ENCODE measurements at regions not wholly inside any gene's neighbourhood (a gene's known extent, or its start where the extent isn't known, plus 50 kb on each side); places are given as distances from the start of the nearest gene placed in this dataset.
"Not testable (repeated sequence)": the region's sequence is repeated elsewhere in the genome, so short reads cannot be mapped to it uniquely, and the experiment has no call there.

- no peak for DNase-seq
These were observed 293.2 kb upstream of the PCDH18 start for GRCh38 chr4:137825505-137825904.

DNA sequence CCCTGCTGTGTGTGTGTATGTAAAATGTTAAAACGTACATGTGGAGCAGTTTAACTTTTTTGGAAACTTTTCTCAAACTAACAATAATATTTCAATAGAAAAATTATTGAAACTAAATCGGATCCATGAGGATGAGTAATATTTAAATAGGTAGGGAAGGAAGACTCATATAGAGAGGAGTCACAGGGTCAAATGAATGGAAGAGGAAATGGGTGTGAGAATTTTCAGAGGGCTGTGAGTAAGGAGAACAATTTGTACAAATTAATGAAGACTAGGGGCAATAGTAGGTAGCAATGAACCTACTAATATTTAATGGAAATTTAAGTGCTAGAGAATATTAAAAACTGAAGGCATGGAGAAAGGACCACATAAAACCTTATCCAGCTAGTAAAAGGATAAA lies 290.7 kb upstream of the PCDH18 start:
- no peak for DNase-seq

GRCh38 chr4:137819964-137820383 lies 287.7 kb upstream of the PCDH18 start:
- peak; percentile 55 for DNase-seq

DNA sequence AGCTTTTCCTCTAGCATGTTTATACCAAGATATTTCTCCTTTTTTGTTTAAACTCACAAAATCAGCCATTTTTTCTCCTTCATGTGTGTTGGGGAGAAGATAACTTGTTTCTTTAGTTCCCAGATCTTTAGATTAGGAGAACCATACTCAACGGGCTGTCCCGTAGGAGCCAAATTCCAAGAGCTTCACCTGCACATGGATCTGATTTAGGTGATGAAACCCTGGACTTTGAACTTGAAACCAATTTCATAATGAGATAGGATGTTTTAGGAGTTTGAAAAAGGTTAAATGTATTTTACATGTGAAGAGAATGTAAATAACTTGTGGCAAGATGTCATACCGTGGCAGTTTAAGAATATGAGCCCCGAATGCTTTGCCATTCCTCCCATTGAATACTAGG lies 280.0 kb upstream of the PCDH18 start:
- no peak for DNase-seq

- no peak for DNase-seq
These were observed 274.1 kb upstream of the PCDH18 start for GRCh38 chr4:137806420-137806819.

GRCh38 chr4:137804906-137805495 lies 272.7 kb upstream of the PCDH18 start:
- peak; percentile 46 for DNase-seq

DNA sequence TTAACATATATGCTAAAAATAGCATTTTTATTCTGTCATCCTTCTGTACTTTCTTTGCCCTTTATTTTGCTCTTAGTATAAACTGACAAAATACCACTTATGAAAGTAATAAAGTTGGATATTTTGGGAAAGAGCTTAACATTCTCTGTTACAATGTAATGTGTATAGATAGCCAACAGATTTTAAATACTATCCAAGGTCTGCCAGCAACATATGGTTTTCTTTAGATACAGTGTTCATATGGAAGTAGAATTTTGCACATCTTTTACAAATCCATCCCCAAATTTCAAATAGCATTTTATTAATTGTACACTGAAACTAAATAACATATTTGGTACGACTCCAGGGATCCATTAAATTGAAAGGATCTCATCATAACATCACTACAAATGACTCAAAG lies 268.6 kb upstream of the PCDH18 start:
- peak; percentile 6 for DNase-seq

GRCh38 chr4:137794764-137795254 lies 262.5 kb upstream of the PCDH18 start:
- peak; percentile 15 for DNase-seq

DNA sequence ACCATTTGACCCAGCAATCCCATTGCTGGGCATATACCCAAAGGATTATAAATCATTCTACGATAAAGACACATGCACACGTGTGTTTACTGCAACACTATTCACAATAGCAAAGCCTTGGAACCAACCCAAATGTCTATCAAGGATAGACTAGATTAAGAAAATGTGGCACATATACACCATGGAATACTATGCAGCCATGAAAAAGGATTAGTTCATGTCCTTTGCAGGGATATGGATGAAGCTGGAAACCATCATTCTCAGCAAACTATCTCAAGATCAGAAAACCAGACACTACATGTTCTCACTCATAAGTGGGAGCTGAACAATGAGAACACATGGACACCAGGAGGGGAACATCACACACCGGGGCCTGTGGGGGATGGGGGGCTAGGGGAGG lies 257.0 kb upstream of the PCDH18 start:
- not testable (repeated sequence) for DNase-seq

DNA sequence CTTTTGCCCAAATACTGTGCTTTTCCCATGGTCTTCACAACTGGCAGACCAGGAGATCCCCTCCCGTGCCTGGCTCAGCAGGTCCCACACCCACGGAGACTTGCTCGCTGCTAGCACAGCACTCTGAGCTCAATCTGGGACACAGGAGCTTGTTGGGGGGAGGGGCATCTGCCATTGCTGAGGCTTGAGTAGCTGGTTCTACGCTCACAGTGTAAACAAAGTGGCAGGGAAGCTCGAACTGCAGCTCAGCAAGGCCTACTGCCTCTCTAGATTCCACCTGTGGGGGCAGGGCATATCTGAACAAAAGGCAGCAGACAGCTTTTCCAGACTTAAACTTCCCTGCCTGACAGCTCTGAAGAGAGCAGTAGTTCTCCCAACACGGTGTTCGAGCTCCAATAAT lies 251.6 kb upstream of the PCDH18 start:
- not testable (repeated sequence) for DNase-seq

DNA sequence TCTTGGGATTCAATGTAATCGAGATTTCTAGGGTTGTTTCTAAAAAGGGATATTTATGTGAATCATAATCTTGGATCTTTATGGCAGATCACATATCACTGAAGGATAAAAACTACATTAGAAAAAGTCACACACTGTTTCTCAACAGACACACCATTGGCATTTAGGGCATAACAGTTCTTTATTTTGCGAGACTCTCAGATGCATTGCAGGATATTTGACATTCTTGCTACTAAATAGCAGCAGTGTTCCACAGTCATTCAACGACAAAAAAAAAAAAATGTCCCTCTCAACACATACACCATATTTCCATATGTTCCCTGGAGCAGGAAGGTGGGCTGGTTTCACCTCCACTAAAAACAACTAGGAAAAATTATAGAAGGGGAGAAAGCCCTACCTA lies 243.4 kb upstream of the PCDH18 start:
- DNase-seq, result no peak

DNA sequence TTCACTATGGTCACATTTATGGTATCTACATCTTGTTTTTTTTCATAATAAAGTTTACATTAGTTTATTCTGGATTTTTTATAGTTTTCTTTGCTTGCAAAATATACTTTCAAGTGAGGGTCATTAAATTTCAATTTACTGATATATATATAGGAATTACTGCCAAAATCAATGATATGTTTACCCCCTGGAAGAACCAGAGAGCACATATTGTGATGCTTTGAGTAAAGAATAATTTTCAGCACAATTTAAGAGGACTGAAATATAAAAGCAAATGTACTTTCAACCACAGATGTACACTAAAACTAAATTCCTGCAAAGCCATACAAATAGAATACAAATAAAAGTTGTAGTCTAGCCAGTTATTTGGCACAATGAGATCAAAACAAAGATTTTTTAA lies 242.2 kb upstream of the PCDH18 start:
- no peak for DNase-seq

- no peak for DNase-seq
These were observed 236.6 kb upstream of the PCDH18 start for GRCh38 chr4:137768881-137769280.

- peak; percentile 36 for DNase-seq
These were observed 235.9 kb upstream of the PCDH18 start for GRCh38 chr4:137768196-137768595.

DNA sequence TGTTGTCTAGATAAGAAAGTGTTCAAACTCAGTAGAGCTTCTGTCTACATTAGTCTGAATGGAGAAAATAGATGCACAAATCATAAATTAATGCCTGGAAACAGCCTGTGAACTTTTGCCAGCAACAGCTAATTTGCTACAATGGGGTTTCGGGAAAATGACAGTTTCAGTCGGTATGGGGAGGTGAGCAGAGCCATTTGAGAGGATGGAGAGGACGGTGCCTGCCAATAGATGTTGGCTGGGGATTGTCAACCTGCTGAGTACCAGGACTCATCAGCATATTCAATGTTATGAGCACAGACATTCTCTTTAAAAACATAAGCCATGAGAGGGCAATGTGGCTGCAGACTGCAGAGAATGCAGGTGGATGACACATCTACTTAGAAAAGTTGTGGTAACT lies 230.3 kb upstream of the PCDH18 start:
- no peak for DNase-seq

- peak; percentile 96 for DNase-seq
These were observed 222.6 kb upstream of the PCDH18 start for GRCh38 chr4:137754652-137755471.

GRCh38 chr4:137749466-137749865 lies 217.2 kb upstream of the PCDH18 start:
- peak; percentile 38 for DNase-seq

DNA sequence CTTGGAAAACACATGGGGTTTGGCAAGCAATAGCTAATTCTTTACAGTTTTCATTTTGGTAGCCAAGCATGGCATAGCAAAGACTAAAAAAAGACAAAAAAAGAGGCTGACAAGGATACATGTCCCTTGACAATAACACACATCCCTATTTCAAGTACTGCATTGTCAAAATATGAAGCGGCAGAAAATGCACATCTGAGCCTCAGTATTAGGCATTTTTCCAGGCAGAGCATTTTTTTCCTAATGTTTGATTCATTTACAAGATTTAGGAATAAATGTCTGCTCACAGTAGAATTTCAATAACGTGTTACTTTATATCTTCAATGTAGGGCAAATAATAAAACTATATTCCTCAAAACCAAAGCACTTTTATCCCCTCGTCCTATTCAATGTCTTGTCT lies 216.3 kb upstream of the PCDH18 start:
- no peak for DNase-seq

DNA sequence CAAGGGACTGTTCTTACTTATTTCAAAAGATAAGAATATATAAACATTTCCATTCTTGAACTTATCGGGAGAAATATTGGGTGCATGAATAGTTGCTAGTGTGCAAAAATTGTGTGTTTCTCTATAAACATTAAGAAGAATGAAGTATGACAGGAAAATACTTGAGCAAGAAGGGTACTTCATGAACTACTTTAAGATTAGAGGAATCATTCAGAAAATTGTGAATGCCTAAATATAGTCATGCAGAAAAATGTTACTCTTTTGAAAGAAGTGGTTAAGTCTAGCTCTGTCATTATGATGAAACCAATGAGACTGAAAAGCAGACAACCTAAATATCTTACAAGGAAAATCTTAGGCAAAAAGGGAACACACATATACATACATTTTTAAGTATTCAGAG lies 207.8 kb upstream of the PCDH18 start:
- peak; percentile 31 for DNase-seq

- peak; percentile 35 for DNase-seq
These were observed 207.1 kb upstream of the PCDH18 start for GRCh38 chr4:137739391-137739790.

- DNase-seq, result peak; percentile 35
These were observed 206.2 kb upstream of the PCDH18 start for GRCh38 chr4:137738375-137738990.

DNA sequence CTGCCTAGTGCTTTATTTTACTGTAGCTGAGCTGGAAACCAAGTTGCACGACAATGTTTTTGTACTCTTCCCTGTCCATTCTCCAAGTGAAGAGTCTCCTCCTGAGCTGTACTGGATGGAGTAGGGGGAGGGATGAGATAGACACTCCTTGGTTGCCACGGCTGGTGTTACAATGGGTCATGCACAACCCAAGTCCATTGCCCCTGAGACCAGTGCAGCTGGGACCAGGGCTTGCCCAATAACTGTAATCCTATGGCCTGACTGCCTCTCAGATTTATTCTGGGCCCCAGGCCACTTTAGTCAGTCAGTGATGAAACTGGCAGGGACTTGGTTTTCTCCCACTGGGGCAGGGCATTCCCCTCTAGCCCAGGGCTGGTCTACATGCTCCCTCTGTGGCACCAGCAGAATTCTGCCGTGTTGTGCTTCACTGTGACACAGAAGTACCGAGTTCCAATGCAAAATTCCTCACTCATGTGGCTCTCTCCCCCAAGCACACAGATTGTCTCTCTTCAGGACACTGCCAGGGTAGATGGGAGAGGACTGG lies 203.3 kb upstream of the PCDH18 start:
- no peak for DNase-seq

Measured in fibroblast of skin of abdomen (primary cell).